ENCODE measurements at regions not wholly inside any gene's neighbourhood (a gene's known extent, or its start where the extent isn't known, plus 50 kb on each side); places are given as distances from the start of the nearest gene placed in this dataset.

- Mint-ChIP-seq H3K4me1 (no peaks in the 10 kb centered on the region), H3K27ac (no peak overlapping the region), H3K4me3 (no peak overlapping the region), H3K27me3 (no peaks in the 10 kb centered on the region), H3K9me3 (peaks cover 2% of the 10 kb centered on the region), H3K36me3 (no peaks in the 10 kb centered on the region)
- ATAC-seq: no peak
Observed at GRCh38 chr14:94929354-94929753, 159.4 kb upstream of the GSC start.

DNA sequence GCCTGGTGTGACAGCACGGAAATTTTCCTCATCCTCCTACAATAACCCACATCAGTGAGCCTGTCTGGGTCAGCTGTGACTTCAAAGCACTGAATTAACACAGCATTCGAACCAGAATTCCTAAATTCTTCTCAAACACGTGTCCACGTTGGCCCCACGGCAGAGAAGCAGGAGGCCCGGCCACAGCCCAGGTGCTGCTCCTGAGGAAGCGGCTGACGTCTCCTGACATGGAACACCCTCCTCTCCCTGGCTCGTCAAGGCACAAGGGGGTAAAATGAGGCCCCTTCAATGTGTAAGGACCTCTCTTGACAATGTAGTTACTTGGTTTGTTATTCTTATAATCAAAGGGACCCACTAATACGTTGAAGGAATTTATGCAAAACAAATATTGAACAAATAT, 156.3 kb upstream of the GSC start:
- no peak overlapping the region for H3K4me3 Mint-ChIP-seq
- no peaks in the 10 kb centered on the region for H3K27me3 Mint-ChIP-seq
- H3K36me3 Mint-ChIP-seq: no peaks in the 10 kb centered on the region
- ATAC-seq: no peak
- no peaks in the 10 kb centered on the region for H3K4me1 Mint-ChIP-seq
- H3K27ac Mint-ChIP-seq: no peak overlapping the region
- peaks cover 8% of the 10 kb centered on the region for H3K9me3 Mint-ChIP-seq

GRCh38 chr14:94925416-94926173, 155.7 kb upstream of the GSC start:
- Mint-ChIP-seq H3K4me1 (no peaks in the 10 kb centered on the region), H3K27me3 (no peaks in the 10 kb centered on the region), H3K4me3 (no peak overlapping the region), H3K9me3 (peaks cover 8% of the 10 kb centered on the region), H3K27ac (no peak overlapping the region), H3K36me3 (no peaks in the 10 kb centered on the region)
- peak; percentile 22 for ATAC-seq

- Mint-ChIP-seq H3K27me3 (no peaks in the 10 kb centered on the region), H3K4me1 (no peaks in the 10 kb centered on the region), H3K4me3 (no peak overlapping the region), H3K36me3 (no peaks in the 10 kb centered on the region), H3K27ac (no peak overlapping the region), H3K9me3 (peaks cover 8% of the 10 kb centered on the region)
- no peak for ATAC-seq
Observed at GRCh38 chr14:94924189-94924588, 154.3 kb upstream of the GSC start.

GRCh38 chr14:94923786-94924185, 153.9 kb upstream of the GSC start:
- peaks cover 8% of the 10 kb centered on the region for H3K9me3 Mint-ChIP-seq
- no peaks in the 10 kb centered on the region for H3K27me3 Mint-ChIP-seq
- no peak overlapping the region for H3K27ac Mint-ChIP-seq
- H3K36me3 Mint-ChIP-seq: no peaks in the 10 kb centered on the region
- no peak overlapping the region for H3K4me3 Mint-ChIP-seq
- H3K4me1 Mint-ChIP-seq: no peaks in the 10 kb centered on the region
- ATAC-seq: no peak

- no peaks in the 10 kb centered on the region for H3K36me3 Mint-ChIP-seq
- no peak overlapping the region for H3K27ac Mint-ChIP-seq
- H3K27me3 Mint-ChIP-seq: no peaks in the 10 kb centered on the region
- H3K4me1 Mint-ChIP-seq: no peaks in the 10 kb centered on the region
- no peak overlapping the region for H3K4me3 Mint-ChIP-seq
- ATAC-seq: no peak
- peaks cover 8% of the 10 kb centered on the region for H3K9me3 Mint-ChIP-seq
Observed at GRCh38 chr14:94922595-94923239, 152.8 kb upstream of the GSC start.

- ATAC-seq: no peak
- H3K27ac Mint-ChIP-seq: no peak overlapping the region
- no peaks in the 10 kb centered on the region for H3K36me3 Mint-ChIP-seq
- H3K4me3 Mint-ChIP-seq: no peak overlapping the region
- no peaks in the 10 kb centered on the region for H3K27me3 Mint-ChIP-seq
- H3K9me3 Mint-ChIP-seq: peaks cover 8% of the 10 kb centered on the region
- H3K4me1 Mint-ChIP-seq: no peaks in the 10 kb centered on the region
Observed at GRCh38 chr14:94921882-94922585, 152.1 kb upstream of the GSC start.

- peaks cover 8% of the 10 kb centered on the region for H3K9me3 Mint-ChIP-seq
- no peak overlapping the region for H3K27ac Mint-ChIP-seq
- H3K4me1 Mint-ChIP-seq: no peaks in the 10 kb centered on the region
- no peaks in the 10 kb centered on the region for H3K27me3 Mint-ChIP-seq
- H3K4me3 Mint-ChIP-seq: no peak overlapping the region
- no peak for ATAC-seq
- no peaks in the 10 kb centered on the region for H3K36me3 Mint-ChIP-seq
Observed at GRCh38 chr14:94921456-94921855, 151.5 kb upstream of the GSC start.

GRCh38 chr14:94919896-94920295, 150.0 kb upstream of the GSC start:
- no peaks in the 10 kb centered on the region for H3K4me1 Mint-ChIP-seq
- ATAC-seq: no peak
- no peaks in the 10 kb centered on the region for H3K27me3 Mint-ChIP-seq
- H3K4me3 Mint-ChIP-seq: no peak overlapping the region
- no peaks in the 10 kb centered on the region for H3K36me3 Mint-ChIP-seq
- H3K27ac Mint-ChIP-seq: no peak overlapping the region
- peaks cover 6% of the 10 kb centered on the region for H3K9me3 Mint-ChIP-seq

- Mint-ChIP-seq H3K27ac (no peak overlapping the region), H3K27me3 (no peaks in the 10 kb centered on the region)
- ATAC-seq: no peak
Observed at GRCh38 chr14:94918896-94919295, 149.0 kb upstream of the GSC start.

GRCh38 chr14:94917041-94917600, 147.2 kb upstream of the GSC start:
- no peak overlapping the region for H3K4me3 Mint-ChIP-seq
- no peaks in the 10 kb centered on the region for H3K4me1 Mint-ChIP-seq
- H3K27ac Mint-ChIP-seq: no peak overlapping the region
- no peaks in the 10 kb centered on the region for H3K27me3 Mint-ChIP-seq
- H3K36me3 Mint-ChIP-seq: no peaks in the 10 kb centered on the region
- no peak for ATAC-seq
- H3K9me3 Mint-ChIP-seq: peaks cover 4% of the 10 kb centered on the region

More at GRCh38 chr14:94918896-94919295, 149.0 kb upstream of the GSC start:
- Mint-ChIP-seq H3K4me3 (no peak overlapping the region), H3K36me3 (no peaks in the 10 kb centered on the region), H3K9me3 (peaks cover 4% of the 10 kb centered on the region), H3K4me1 (no peaks in the 10 kb centered on the region)

GRCh38 chr14:94914191-94914590, 144.3 kb upstream of the GSC start:
- Mint-ChIP-seq H3K9me3 (peaks cover 15% of the 10 kb centered on the region), H3K4me3 (no peak overlapping the region), H3K36me3 (no peaks in the 10 kb centered on the region), H3K27me3 (no peaks in the 10 kb centered on the region), H3K4me1 (no peaks in the 10 kb centered on the region), H3K27ac (no peak overlapping the region)
- ATAC-seq: no peak

DNA sequence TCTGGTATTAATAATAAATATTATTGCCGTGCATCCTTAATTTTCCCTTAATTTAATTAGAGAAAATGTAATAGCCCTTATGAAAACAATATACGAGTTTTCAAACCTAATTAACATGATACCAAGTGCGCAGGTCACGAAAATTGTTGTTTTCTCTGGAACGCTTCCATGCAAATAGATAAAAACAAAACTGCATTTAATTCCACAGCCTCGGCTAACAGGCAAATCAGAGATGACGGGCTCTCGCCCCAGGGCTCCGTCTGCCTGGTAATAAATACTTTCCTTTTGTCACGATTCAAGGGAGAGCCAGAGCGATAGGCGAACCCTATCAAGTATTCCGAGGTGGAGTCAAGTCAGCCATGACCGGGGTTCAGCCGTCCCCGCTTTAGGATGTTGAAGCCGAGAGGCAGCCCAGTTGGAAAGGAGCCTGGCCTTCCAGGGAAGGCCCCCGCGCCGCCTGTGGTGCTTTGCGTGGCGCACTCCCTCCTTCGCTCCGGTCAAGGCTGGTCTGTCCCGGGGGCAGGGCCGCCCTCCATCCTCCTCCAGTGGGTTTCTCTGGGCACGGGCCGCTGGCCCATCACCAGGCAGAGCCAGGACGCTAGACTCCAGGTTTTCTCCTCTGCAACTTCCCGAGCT, 137.8 kb upstream of the GSC start:
- Mint-ChIP-seq H3K27me3 (no peaks in the 10 kb centered on the region), H3K27ac (no peak overlapping the region), H3K4me3 (no peak overlapping the region), H3K4me1 (no peaks in the 10 kb centered on the region), H3K36me3 (no peaks in the 10 kb centered on the region), H3K9me3 (peaks cover 15% of the 10 kb centered on the region)
- ATAC-seq: no peak

GRCh38 chr14:94906991-94907587, 137.2 kb upstream of the GSC start:
- no peak for ATAC-seq
- no peak overlapping the region for H3K4me3 Mint-ChIP-seq
- H3K9me3 Mint-ChIP-seq: peaks cover 11% of the 10 kb centered on the region
- H3K36me3 Mint-ChIP-seq: no peaks in the 10 kb centered on the region
- H3K27me3 Mint-ChIP-seq: no peaks in the 10 kb centered on the region
- H3K4me1 Mint-ChIP-seq: no peaks in the 10 kb centered on the region
- no peak overlapping the region for H3K27ac Mint-ChIP-seq

DNA sequence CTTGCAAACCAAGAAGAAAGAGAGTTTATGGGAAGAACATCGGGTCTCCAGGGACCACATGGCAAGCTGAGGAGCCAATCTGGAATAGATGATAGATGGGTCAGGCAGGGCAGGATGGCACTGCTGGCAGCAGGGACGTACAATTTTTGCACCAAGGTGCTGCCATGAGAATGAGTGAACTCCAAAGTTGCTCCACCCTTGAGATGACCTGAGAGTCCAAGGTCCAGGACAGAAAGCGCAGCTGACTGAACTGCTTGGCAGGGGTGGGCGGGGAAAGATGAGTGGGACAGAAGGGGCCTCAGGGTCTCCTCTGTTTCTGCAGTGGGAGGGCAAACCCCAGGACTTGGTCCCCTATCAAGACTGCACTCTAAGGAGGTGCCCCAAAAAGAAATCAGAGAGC, 136.7 kb upstream of the GSC start:
- no peaks in the 10 kb centered on the region for H3K27me3 Mint-ChIP-seq
- H3K27ac Mint-ChIP-seq: no peak overlapping the region
- H3K4me3 Mint-ChIP-seq: no peak overlapping the region
- H3K9me3 Mint-ChIP-seq: peaks cover 9% of the 10 kb centered on the region
- no peaks in the 10 kb centered on the region for H3K4me1 Mint-ChIP-seq
- no peak for ATAC-seq
- H3K36me3 Mint-ChIP-seq: no peaks in the 10 kb centered on the region
